Panc1 (cell line): ENCODE measurements at regions not wholly inside any gene's neighbourhood (a gene's known extent, or its start where the extent isn't known, plus 50 kb on each side); places are given as distances from the start of the nearest gene placed in this dataset.

Source experiments
- CTCF ChIP-seq: fragments of 450-650 bp; IDR thresholded peaks from 2 replicates; pipeline ENCODE4 v1.5.1; 2017; ENCODE audit warnings: mild to moderate bottlenecking
- POLR2AphosphoS5 ChIP-seq: IDR thresholded peaks from 2 replicates; pipeline ENCODE4 v1.6.1; 2012; ENCODE audit warnings: mild to moderate bottlenecking, low read depth, low read length, moderate library complexity
- REST ChIP-seq, 2 experiments: IDR thresholded peaks; 2 replicates each; pipeline ENCODE4 v1.6.1; 2011 to 2012; ENCODE audit warnings: low read depth in 2 of 2, control low read depth in 1 of 2, low read length in 1 of 2, mild to moderate bottlenecking in 1 of 2, moderate library complexity in 1 of 2; ENCODE audit not compliant: insufficient read depth in 1 of 2

GRCh38 chr11:96543177-96543576, 153.4 kb downstream of the JRKL start:
- TF ChIP-seq CTCF (no peak), REST (IDR thresholded peaks at IDR 0.05; ENCODE audit: insufficient read depth in 1 of 2, low read depth in 2 of 2, low read length in 1 of 2) (no peak), POLR2AphosphoS5 (no peak)
